Muscle of arm (tissue), 1 donor: ENCODE measurements at regions not wholly inside any gene's neighbourhood (a gene's known extent, or its start where the extent isn't known, plus 50 kb on each side); places are given as distances from the start of the nearest gene placed in this dataset.
A peak's percentile ranks its signal among the peaks of the same experiment; 100 is the strongest.
"Not testable (repeated sequence)": the region's sequence is repeated elsewhere in the genome, so short reads cannot be mapped to it uniquely, and the experiment has no call there.

Source experiments
- DNase-seq: peaks from one replicate; pipeline ENCODE4 v3.0.0-alpha.2; 2013

DNA sequence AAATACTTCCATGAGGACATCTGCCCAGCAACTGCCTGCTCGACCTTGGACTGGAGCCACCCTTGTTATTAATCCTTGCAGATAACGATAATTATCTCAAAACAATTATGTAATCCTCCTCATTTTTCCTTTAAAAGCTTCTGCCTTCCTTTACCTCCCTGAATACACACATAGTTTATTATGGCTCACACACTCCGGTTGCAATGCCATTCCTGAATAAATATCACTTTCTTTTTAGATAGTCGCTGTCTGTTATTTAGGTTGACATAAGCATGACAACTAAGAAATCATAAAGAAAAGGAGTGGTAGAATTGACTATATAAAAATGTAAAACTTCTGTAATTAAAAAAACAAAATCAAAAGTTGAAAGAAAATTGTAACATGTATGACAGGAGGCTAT lies 64.8 kb downstream of the B4GALT7 start:
- DNase-seq: not testable (repeated sequence)

DNA sequence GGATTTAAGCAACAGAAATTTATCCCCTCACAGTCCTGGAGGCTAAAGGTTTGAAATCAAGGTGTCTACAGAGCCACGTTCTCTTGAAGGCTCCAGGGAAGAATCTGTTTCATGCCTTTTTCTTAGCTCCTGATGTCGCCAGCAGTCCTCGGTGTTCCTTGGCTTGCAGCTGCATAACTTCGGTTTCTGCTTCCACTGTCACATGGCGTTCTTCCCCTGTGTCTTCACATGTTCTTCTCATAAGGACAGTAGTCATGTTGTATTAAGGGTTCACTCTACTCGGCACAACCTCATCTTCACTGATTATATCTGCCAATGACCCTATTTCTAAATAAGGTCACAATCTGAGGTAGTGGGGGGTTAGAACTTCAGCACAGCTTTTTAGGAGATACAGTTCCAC lies 65.2 kb downstream of the B4GALT7 start:
- not testable (repeated sequence) for DNase-seq

DNA sequence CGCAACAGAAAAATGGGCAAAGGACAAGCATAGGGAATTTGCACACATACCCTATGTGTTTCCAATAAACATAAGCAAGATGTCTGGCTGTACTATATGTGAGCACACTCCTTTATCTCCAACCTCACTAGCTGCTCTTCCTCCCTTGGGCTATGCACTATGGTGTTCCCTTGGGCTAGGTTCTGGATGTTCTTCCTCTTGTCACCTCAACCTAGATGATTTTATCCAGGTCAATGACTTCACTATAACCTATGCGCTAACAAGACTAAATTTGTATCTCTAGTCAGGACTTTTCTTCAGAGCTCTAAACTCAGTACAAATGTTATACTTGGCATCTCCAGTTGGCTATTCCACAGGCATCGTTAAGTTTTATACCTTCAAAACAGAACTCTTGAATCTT lies 66.0 kb downstream of the B4GALT7 start:
- DNase-seq: not testable (repeated sequence)

GRCh38 chr5:177671035-177671754 lies 71.3 kb downstream of the B4GALT7 start:
- DNase-seq: not testable (repeated sequence)

DNA sequence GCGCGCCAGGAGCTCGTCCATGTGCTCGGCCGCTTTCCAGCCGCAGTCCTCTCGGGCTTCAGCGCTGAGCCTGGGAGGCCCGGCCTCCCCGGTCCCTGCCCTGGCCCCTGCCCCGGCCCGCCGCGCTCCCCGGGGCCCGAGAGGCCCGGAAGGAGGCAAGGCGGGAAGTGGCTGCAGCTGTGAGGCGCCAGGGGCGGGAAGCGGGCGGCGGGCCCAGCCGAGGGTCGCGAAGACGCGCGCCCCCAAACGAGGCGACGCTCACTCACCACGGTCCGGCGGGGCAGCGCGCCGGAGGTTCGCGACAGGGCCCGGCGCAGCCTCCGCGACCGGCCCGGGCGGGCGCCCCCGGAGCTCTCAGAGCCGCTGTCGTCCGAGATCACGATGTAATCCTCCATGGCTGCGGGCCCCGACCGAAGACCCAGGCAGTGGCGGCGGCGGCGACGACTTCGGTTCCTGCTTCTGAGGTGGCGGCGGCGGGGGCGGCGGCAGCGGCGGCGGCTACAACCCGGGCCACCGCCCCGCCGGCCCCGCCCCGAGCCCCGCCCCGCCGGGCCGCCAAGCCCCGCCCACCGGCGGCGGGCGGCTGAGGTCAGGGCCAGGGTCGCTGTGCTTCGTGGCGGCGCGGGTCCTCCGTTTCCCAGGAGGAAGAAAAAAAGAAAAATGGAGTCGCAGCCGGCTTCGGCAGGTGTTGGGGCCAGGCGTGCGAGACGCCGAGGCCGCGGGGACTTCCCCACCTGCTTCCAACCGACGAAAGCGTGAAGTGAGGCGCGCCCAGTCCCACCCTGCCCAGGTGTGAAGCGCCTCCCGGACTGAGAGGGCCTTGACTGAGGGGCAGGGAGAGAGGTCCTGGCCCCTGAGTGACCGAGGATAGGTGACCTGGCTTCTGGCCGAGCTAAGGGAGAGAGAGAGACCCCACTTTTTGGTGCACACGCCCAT lies 72.1 kb downstream of the B4GALT7 start:
- DNase-seq: peak; percentile 4
